Activated CD8-positive, alpha-beta T cell treated with anti-CD3 and anti-CD28 coated beads for 36 hours (primary cell): ENCODE measurements at regions not wholly inside any gene's neighbourhood (a gene's known extent, or its start where the extent isn't known, plus 50 kb on each side); places are given as distances from the start of the nearest gene placed in this dataset.

Experiments used
- ATAC-seq: fragments of 200-7000 bp; cut with Tn5 transposase; one replicate; pipeline ENCODE4 v1.10.0; 2021; ENCODE audit warnings: mild to moderate bottlenecking, moderate library complexity
- CTCF ChIA-PET: fragments of 350-600 bp; sonication (Branson Sonifier 250); formaldehyde crosslinking; loops from one replicate; lab custom pipeline; 2021; ENCODE audit warnings: antibody characterized with exemption; lab: Charles Lee
- POLR2A ChIA-PET: fragments of 350-600 bp; sonication (Branson Sonifier 250); formaldehyde crosslinking; loops from one replicate; lab custom pipeline; 2021; ENCODE audit warnings: antibody characterized with exemption; lab: Charles Lee
- DNase-seq: peaks from one replicate; pipeline ENCODE4 v3.0.0-alpha.2; 2020
- H3K27ac Mint-ChIP-seq: one replicate; pipeline ENCODE4 v1.8.0; 2021; ENCODE audit warnings: mild to moderate bottlenecking, mixed read lengths
- H3K27me3 Mint-ChIP-seq: one replicate; pipeline ENCODE4 v1.8.0; 2021; ENCODE audit warnings: mixed read lengths
- H3K36me3 Mint-ChIP-seq: one replicate; pipeline ENCODE4 v1.8.0; 2021; ENCODE audit warnings: low read depth, mixed read lengths
- H3K4me1 Mint-ChIP-seq: one replicate; pipeline ENCODE4 v1.8.0; 2021; ENCODE audit warnings: low read depth, mixed read lengths
- H3K4me3 Mint-ChIP-seq: one replicate; pipeline ENCODE4 v1.8.0; 2021; ENCODE audit warnings: mild to moderate bottlenecking, moderate library complexity, mixed read lengths
- H3K9me3 Mint-ChIP-seq: one replicate; pipeline ENCODE4 v1.8.0; 2021; ENCODE audit warnings: mixed read lengths
- intact Hi-C: fragments of 100-400 bp; cut with micrococcal nuclease; formaldehyde crosslinking; loops from one replicate; pipeline ENCODE4 v1.10.0; 2022
- TF ChIP-seq, protein P1 (sequence below): fragments of 200-600 bp; IDR thresholded peaks from one replicate; pipeline ENCODE4 v1.8.0; 2022; ENCODE audit warnings: antibody characterized with exemption, mild to moderate bottlenecking

DNA sequence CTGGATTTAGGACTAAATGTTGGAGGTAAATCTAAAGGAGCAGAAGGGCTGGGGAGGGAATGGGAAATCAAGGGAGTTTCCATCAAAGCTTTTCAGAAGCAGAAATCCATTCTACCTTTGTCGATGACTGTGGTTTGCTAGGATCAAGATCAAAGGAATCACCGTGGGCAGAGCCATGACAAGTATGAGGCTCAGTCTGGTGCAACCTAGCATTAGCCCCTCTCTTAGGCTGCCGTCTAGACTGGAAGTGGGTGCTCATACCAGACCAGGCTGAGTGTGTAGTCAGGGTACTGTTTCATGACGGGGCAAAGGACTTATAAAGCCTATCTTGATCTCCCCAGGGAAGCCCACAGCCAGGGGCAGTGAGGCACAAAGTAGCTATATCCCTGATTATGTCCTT lies 120.5 kb downstream of the BMP2 start:
- POLR2A ChIA-PET: no interaction called here
- intact Hi-C loops: no loop called here
- Mint-ChIP-seq H3K9me3 (no peaks in the 10 kb centered on the region), H3K27me3 (no peaks in the 10 kb centered on the region), H3K36me3 (no peaks in the 10 kb centered on the region), H3K27ac (no peak overlapping the region), H3K4me3 (no peak overlapping the region), H3K4me1 (no peaks in the 10 kb centered on the region)
- TF ChIP-seq, protein P1, sequence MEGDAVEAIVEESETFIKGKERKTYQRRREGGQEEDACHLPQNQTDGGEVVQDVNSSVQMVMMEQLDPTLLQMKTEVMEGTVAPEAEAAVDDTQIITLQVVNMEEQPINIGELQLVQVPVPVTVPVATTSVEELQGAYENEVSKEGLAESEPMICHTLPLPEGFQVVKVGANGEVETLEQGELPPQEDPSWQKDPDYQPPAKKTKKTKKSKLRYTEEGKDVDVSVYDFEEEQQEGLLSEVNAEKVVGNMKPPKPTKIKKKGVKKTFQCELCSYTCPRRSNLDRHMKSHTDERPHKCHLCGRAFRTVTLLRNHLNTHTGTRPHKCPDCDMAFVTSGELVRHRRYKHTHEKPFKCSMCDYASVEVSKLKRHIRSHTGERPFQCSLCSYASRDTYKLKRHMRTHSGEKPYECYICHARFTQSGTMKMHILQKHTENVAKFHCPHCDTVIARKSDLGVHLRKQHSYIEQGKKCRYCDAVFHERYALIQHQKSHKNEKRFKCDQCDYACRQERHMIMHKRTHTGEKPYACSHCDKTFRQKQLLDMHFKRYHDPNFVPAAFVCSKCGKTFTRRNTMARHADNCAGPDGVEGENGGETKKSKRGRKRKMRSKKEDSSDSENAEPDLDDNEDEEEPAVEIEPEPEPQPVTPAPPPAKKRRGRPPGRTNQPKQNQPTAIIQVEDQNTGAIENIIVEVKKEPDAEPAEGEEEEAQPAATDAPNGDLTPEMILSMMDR: no peak
- no peak for DNase-seq
- no peak for ATAC-seq
- CTCF ChIA-PET: interaction anchor here (1.0 kb wide), 1 partner anchor 58 kb away, joined by 3 read pairs; no protein-coding TSS in a partner anchor

DNA sequence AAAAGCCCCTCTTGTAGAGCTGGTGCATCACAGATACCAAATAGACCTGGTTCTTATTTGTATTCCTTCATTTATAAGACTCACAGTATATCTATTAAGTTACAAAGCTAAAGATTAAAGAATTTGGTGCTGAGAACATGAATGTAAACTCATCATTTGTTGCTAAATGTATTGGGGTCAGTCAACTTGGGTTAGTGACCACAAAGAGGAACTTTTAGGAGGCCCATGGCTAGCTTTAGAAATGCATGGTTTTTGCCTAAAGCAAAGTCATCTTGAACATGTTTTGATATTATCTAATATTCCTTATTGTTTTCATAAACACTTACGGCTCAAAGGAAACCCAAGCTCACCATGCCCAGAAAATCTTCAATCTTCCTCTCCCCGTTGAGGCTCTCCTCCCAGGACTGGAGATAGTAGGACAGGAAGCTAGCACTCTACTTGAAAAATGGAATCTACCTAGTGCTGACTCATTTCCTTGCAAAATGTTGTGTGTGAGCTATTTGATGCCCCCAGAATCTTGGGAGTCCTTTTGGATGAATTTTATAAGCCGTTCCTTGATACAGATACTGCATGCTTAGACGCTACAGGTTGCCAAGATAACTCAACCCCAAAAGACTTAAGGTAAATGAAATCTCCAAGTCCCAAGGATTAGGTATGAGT lies 121.4 kb downstream of the BMP2 start:
- Mint-ChIP-seq H3K4me1 (no peaks in the 10 kb centered on the region), H3K27ac (no peak overlapping the region), H3K4me3 (no peak overlapping the region), H3K27me3 (no peaks in the 10 kb centered on the region), H3K36me3 (no peaks in the 10 kb centered on the region), H3K9me3 (no peaks in the 10 kb centered on the region)
- TF ChIP-seq, protein P1: no peak
- DNase-seq: no peak
- ATAC-seq: no peak
- ChIA-PET POLR2A (interaction anchor here (1.4 kb wide), 1 partner anchor 9 kb away, joined by 3 read pairs; no protein-coding TSS in a partner anchor), CTCF (interaction anchor here (1.0 kb wide), 1 partner anchor 59 kb away, joined by 3 read pairs; no protein-coding TSS in a partner anchor)
- intact Hi-C loops: no loop called here

DNA sequence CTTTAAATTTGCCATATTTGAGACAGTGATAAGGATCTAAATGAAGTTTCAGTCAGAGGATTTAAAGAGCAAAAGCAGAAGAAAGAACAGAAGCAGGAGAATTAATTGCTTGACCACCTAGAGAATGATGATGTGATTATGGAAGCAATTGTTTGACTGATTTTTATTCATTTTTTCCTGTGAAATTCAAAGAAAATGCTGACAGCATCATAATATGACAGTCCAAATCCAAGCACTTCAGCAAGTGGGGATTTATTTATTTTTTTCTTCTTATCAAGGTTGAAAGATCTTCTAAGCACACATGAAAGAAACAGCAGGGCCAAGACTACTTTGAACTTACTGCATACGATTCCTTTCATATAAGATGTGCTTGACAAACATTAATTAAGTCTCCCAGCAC lies 125.2 kb downstream of the BMP2 start:
- Mint-ChIP-seq H3K9me3 (peaks cover 4% of the 10 kb centered on the region), H3K4me1 (no peaks in the 10 kb centered on the region), H3K4me3 (no peak overlapping the region), H3K36me3 (no peaks in the 10 kb centered on the region), H3K27me3 (no peaks in the 10 kb centered on the region), H3K27ac (no peak overlapping the region)
- POLR2A ChIA-PET: no interaction called here
- CTCF ChIA-PET: no interaction called here
- TF ChIP-seq, protein P1: no peak
- intact Hi-C loops: no loop called here
- ATAC-seq: no peak
- DNase-seq: no peak

DNA sequence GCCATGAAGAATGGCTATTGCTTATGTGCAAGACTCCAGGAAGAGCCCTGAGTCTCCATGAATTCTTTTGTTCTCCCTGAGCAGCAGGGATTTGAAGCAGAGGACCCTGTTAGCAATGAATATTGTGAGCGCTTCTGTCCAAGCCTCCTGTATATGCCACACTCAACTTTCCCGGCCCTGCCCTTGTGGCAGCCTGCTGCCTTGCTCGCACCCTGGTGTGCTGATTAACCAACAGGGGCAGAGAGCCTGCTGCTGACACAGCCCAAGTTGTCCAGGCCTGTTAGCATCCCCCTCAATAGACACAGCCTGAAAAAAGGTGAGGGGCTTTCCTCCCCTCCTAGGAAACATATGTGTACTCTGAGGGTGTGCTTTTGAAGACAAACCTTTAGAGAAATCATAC lies 131.4 kb downstream of the BMP2 start:
- no peak for DNase-seq
- Mint-ChIP-seq H3K4me3 (no peak overlapping the region), H3K9me3 (peaks cover 7% of the 10 kb centered on the region), H3K36me3 (no peaks in the 10 kb centered on the region), H3K4me1 (no peaks in the 10 kb centered on the region), H3K27ac (no peak overlapping the region), H3K27me3 (no peaks in the 10 kb centered on the region)
- TF ChIP-seq, protein P1: no peak
- ATAC-seq: no peak
- intact Hi-C loops: no loop called here
- POLR2A ChIA-PET: no interaction called here
- CTCF ChIA-PET: no interaction called here

DNA sequence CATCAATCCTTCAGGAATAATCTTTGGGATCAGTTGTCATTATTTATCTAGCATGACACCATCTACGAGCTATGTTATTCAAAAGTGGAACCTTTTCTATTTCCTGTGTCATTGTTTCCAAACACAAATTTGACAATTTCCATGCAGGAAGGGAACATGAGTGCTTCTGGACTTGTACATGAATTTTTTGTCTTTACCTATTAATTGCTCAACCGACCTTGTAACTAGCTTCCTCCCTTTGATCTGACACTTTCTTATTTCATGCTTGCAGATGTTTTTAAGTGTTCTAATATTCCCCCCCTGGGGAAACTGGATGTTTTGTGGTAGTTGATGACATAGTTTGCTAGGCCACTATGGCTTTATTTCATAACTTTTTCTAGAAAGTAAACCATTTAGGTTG lies 139.4 kb downstream of the BMP2 start:
- CTCF ChIA-PET: no interaction called here
- POLR2A ChIA-PET: no interaction called here
- Mint-ChIP-seq H3K27me3 (no peaks in the 10 kb centered on the region), H3K9me3 (peaks cover 2% of the 10 kb centered on the region), H3K27ac (no peak overlapping the region), H3K36me3 (no peaks in the 10 kb centered on the region), H3K4me3 (no peak overlapping the region), H3K4me1 (no peaks in the 10 kb centered on the region)
- intact Hi-C loops: no loop called here
- no peak for ATAC-seq
- DNase-seq: no peak
- TF ChIP-seq, protein P1: no peak
